Anterior cingulate cortex (tissue), 58 donors: ENCODE measurements at regions not wholly inside any gene's neighbourhood (a gene's known extent, or its start where the extent isn't known, plus 50 kb on each side); places are given as distances from the start of the nearest gene placed in this dataset.
A peak's percentile ranks its signal among the peaks of the same experiment; 100 is the strongest.

Experiments
- DNase-seq, 58 donors: peaks; one replicate each; lab custom pipeline; 2025; lab: John Stamatoyannopoulos, UW

DNA sequence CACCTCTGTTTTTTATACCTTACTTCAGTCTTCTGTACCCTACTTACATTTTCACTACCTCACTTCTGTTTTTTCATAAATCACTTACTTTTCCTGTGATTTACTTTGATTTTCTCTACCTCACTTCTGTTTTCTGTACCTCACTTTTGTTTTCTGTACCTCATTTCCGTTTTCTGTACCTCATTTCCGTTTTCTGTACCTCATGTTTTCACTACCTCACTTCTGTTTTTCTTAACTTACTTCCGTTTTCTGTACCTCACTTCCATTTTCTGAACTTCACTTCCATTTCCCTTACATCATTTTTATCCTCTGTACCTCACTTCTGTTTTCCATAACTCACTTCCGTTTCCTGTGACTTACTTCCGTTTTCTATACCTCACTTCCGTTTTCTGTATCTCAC is 492.0 kb upstream of the AKR1E2 start:
- no peak for DNase-seq

DNA sequence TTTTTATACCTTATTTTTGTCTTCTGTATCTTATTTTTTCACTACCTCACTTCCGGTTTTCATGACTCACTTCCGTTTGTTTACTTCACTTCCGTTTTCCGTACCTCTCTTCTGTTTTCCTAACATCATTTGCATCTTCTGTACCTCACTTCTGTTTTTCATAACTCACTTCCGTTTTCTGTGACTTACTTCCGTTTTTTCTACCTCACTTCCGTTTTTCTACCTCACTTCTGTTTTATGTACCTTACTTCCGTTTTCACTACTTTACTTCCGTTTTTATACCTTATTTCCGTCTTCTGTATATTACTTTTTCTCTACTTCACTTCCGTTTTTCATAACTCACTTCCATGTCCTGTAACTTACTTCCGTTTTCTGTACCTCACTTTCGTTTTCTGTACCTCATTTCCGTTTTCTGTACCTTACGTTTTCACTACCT is 492.5 kb upstream of the AKR1E2 start:
- DNase-seq = no peak

DNA sequence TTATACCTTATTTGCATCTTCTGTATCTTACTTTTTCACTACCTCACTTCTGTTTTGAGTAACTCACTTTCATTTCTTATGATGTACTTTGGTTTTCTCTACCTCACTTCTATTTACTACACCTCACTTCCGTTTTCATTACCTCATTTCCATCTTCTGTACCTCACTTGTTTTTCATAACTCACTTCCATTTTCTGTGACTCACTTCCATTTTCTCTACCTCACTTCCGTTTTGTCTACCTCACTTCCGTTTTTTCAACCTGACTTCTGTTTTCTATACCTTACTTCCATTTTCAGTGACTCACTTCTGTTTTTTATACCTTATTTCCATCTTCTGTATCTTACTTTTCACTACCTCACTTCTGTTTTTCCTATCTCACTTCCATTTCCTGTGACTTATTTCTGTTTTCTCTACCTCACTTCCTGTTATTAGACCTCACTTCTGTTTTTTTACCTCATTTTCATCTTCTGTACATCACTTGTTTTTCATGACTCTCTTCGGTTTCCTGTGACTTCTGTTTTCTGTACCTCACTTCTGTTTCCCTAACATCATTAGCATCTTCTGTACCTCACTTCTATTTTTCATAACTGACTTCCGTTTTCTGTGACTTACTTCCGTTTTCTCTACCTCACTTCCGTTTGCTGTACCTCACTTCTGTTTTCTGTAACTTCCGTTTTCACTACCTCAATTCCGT is 493.1 kb upstream of the AKR1E2 start:
- DNase-seq = no peak

DNA sequence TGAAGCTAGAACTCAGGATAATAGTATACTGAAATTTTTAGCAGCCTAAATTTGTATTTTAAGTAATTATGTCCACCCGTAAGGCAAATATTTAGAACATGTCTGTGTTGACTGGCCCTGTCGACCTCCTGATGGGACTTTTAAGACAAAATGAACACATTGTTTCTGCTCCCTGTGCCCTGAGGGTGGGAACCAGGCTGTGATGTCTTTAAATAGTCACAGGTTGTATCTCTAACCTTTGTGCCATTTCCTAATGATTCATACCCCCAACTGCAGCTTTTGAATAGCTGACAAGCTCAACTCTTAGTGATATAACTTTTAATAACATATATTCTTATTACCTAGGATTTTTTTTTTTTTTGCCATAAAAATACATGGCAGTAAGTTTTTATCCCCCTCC is 494.9 kb upstream of the AKR1E2 start:
- DNase-seq = no peak

GRCh38 chr10:4330636-4331035 is 495.4 kb upstream of the AKR1E2 start:
- DNase-seq = no peak

- DNase-seq = no peak
Observed at GRCh38 chr10:4329225-4329624, 496.8 kb upstream of the AKR1E2 start.

DNA sequence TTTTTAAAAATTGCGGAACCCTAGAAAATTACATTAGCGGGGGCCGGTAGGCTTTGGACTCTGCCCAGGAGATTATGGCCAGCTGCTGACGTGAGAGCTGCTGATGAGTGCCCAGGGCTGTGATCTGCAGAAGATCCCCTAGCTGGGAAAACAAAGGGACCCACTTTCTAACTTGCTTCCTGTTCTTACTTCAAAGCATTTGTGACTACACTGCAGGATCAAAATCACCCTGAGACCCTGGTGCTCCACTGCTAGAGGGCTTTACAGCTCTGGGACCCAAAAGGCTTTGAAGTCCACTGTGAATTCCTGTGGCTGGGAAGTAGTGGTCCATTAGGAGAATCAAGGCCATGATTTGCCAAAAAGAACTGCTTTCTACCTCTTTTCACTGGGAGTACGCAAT is 499.4 kb upstream of the AKR1E2 start:
- no peak for DNase-seq

DNA sequence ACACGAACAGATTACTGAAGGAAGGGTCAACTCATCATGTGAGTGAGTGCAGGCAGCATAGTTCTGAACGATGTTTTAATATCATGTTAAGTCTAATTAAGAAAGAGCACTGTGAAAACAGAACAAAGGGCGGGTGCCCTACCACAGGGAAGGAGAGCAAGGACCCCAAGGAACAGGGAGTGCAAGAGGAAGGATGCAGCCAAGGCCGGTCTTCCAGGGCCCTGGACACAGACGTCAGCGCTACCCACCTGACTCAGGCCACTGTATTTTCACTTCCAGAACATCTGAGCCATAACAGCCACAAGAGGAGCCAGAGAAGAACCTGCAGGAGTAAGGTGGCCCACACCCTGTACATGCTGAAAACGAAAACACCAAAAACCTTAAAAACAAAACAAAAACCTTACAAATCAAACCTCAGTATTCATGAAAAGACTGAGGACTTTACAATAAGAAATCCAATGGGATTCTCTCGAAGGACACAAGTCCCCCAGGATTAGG is 506.1 kb upstream of the AKR1E2 start:
- DNase-seq = no peak

DNA sequence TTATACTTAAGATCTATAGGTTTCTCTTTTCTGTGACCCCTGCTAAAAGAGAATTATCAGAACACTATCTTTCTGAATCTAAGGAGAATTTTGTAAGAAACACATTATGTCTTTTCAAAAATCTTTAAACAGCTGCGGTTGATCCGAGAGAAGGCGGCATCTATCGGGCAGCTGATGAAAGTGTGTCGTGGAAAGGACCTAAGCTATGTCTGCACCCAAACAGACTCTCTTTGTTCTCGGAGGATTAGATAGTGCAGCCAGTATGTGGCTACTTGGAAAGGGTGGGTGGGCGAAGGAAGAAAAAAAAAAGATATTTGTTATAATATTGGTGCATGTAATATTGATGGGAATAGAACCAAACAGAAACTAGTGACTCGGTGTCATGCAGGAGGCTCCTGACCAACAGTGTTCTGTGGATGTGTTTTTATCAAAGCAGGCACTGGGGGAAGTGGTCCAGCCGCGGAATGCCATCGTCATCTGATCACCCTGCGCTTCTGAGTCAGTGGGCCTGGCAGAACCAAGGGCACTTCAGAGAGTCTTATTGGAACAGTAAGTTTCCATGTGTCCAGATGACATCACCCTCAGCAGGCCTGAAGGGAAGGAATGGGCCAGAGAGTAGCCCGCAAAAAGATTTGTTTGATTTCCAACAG is 509.7 kb upstream of the AKR1E2 start:
- DNase-seq = peak in 20 of 58 donors; percentile 2 to 52 (median 20)

- peak in 1 of 58 donors; percentile 7 for DNase-seq
Observed at GRCh38 chr10:4315551-4315950, 510.5 kb upstream of the AKR1E2 start.

- no peak for DNase-seq
Observed at GRCh38 chr10:4313051-4313450, 513.0 kb upstream of the AKR1E2 start.

DNA sequence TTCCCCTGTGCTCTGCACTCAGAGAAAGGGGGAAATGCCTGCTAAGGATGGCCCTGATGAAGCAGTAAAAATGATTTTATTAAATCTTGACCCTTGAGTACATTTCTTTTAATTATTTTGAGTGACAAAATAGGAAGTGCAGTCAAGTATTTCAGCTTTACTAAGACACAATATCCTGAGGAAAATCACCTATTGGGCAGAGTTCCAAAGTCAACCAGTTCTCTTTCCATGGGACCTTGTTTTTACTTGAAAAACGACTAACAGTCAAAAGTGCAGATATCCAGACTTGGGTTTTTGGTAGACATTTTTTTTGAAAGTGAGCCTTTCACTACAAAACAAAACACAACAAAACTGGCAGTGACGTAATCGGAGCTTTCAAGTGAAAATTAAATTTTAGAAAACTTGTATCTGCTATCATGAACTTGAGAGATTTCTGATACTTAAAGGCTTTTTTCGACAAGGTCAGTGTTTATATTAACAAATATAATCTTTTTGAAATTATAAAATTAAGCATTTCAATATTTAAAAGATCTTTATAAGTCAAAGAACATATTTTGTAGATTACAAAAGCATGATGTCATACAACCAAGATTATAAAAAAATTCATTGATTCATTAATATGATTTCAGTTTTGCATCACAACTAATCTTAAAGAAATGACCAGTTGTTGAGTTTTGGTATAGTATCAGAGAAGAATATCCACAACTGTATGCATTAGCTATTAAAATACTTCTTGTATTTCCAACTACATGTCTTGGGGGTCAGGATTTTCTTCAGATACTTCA is 513.8 kb upstream of the AKR1E2 start:
- no peak for DNase-seq

DNA sequence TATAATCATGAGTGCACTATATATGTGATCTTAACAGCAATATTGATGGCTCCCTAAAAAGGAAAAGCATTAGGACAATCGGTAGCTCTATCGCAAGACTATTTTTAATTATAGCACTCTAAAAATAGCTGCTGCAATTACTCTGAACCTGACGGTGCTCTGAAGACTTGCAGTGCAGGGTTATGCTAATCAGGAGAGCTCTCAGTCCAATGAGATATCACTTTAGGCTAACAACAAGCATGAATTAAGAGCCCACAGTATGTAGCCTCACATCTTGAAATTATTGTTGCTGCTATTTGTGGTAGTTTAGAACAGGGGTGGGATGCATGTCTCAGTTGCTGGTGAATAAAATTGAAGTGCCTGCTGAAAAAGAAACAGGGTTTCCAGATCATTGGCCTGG is 515.8 kb upstream of the AKR1E2 start:
- no peak for DNase-seq

GRCh38 chr10:4307910-4308309 is 518.1 kb upstream of the AKR1E2 start:
- no peak for DNase-seq

- DNase-seq = no peak
Observed at GRCh38 chr10:4306871-4307270, 519.1 kb upstream of the AKR1E2 start.

DNA sequence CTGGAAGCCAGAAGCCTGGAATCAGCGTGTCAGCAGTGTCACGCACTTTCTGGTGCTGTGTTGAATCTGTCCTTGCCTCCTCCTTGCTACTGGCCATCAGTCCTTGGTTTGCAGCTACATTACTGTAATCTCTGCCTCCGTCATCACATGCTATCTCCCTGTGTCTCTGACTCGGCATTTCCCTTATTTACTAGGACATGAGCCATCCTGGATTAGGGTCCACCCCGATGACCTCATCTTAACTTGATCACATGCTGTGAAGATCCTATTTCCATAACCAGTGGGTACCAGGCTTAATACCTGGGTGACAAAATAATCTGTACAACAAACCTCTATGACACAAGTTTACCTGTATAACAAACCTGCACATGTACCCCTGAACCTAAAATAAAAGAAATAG is 518.0 kb upstream of the KLF6 start:
- no peak for DNase-seq

GRCh38 chr10:4301291-4302045 is 516.5 kb upstream of the KLF6 start:
- no peak for DNase-seq

- no peak for DNase-seq
Observed at GRCh38 chr10:4296161-4296560, 511.2 kb upstream of the KLF6 start.

- no peak for DNase-seq
Observed at GRCh38 chr10:4294996-4295792, 510.2 kb upstream of the KLF6 start.

GRCh38 chr10:4294271-4294670 is 509.3 kb upstream of the KLF6 start:
- no peak for DNase-seq
